ENCODE measurements at regions not wholly inside any gene's neighbourhood (a gene's known extent, or its start where the extent isn't known, plus 50 kb on each side); places are given as distances from the start of the nearest gene placed in this dataset.

DNA sequence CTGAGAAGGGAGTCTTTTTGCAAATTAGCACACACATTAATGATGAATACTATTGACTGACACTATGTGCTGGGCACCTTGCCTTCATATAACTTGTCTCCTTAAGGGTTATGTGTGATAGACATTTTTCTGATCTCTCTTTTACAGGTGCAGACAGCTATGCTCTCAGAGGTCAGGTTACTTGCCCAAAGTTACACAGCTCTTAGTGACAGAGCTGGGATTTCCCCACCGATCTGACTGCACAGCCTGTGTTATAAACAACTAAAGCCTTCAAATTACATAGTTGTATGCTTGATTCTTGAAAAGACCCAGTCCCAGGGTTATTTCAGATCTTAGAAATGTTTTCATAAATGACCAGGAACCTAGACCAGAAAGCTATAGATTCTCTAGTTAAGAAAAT lies 462.7 kb downstream of the EBF1 start:
- no peak for ATAC-seq
- H3K27ac ChIP-seq (ENCODE audit: extremely low read length, insufficient read depth, low read length), result no peak overlapping the region
- CTCF ChIA-PET (ENCODE audit: low intra/inter-chr PET ratio, low total read pairs), result no interaction called here
- POLR2A ChIA-PET, result no interaction called here
- in situ Hi-C loops (cut with HindIII; ENCODE audit: extremely low pct_ligation_motif_present, low pct_unique_long_range_greater_than_20kb), result no loop called here
- H3K9ac ChIP-seq (ENCODE audit: insufficient read depth, low read depth, low read length), result no peak overlapping the region
- DNase-seq (ENCODE audit: low spot score), result no peak
- no peaks in the 10 kb centered on the region for H3K79me2 ChIP-seq (ENCODE audit: insufficient read depth, low read length)
- no peak overlapping the region for H3K4me3 ChIP-seq (replicated peaks in 1 of 3; ENCODE audit: insufficient read depth in 1 of 3, low read depth in 2 of 3, low read length in 3 of 3)
- TF ChIP-seq ZNF296 (CRISPR knock-in tag; conservative IDR thresholded peaks at IDR 0.05) (no peak), ZNF777 (CRISPR knock-in tag; IDR thresholded peaks at IDR 0.05) (no peak), SIX4 (CRISPR knock-in tag; IDR thresholded peaks at IDR 0.05) (no peak), ZNF7 (CRISPR knock-in tag; IDR thresholded peaks at IDR 0.05) (no peak), U2AF2 (IDR thresholded peaks at IDR 0.05; ENCODE audit: low read depth, low read length) (no peak), SMAD3 (CRISPR knock-in tag; IDR thresholded peaks at IDR 0.05) (no peak), ZSCAN20 (CRISPR knock-in tag; IDR thresholded peaks at IDR 0.05; ENCODE audit: borderline replicate concordance) (no peak), ZNF773 (CRISPR knock-in tag; IDR thresholded peaks at IDR 0.05; ENCODE audit: borderline replicate concordance) (no peak), POLR2AphosphoS5 (IDR thresholded peaks at IDR 0.05; ENCODE audit: low read depth, low read length) (no peak), TP53 (CRISPR knock-in tag; conservative IDR thresholded peaks at IDR 0.05) (no peak), ISX (CRISPR knock-in tag; conservative IDR thresholded peaks at IDR 0.05) (no peak), SOX13 (IDR thresholded peaks at IDR 0.05) (no peak), SOX13 (CRISPR knock-in tag; conservative IDR thresholded peaks at IDR 0.05 in 1 of 2, IDR thresholded peaks at IDR 0.05 in 1 of 2) (no peak)
- TF ChIP-seq, protein P1, sequence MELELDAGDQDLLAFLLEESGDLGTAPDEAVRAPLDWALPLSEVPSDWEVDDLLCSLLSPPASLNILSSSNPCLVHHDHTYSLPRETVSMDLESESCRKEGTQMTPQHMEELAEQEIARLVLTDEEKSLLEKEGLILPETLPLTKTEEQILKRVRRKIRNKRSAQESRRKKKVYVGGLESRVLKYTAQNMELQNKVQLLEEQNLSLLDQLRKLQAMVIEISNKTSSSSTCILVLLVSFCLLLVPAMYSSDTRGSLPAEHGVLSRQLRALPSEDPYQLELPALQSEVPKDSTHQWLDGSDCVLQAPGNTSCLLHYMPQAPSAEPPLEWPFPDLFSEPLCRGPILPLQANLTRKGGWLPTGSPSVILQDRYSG (CRISPR knock-in tag; IDR thresholded peaks at IDR 0.05), result no peak
- TF ChIP-seq, protein P2, sequence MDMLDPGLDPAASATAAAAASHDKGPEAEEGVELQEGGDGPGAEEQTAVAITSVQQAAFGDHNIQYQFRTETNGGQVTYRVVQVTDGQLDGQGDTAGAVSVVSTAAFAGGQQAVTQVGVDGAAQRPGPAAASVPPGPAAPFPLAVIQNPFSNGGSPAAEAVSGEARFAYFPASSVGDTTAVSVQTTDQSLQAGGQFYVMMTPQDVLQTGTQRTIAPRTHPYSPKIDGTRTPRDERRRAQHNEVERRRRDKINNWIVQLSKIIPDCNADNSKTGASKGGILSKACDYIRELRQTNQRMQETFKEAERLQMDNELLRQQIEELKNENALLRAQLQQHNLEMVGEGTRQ (IDR thresholded peaks at IDR 0.05; ENCODE audit: low read depth, low read length), result no peak
- TF ChIP-seq, protein P2 (CRISPR knock-in tag; IDR thresholded peaks at IDR 0.05; ENCODE audit: borderline replicate concordance), result no peak
- TF ChIP-seq, protein P3, sequence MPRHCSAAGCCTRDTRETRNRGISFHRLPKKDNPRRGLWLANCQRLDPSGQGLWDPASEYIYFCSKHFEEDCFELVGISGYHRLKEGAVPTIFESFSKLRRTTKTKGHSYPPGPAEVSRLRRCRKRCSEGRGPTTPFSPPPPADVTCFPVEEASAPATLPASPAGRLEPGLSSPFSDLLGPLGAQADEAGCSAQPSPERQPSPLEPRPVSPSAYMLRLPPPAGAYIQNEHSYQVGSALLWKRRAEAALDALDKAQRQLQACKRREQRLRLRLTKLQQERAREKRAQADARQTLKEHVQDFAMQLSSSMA (CRISPR knock-in tag; IDR thresholded peaks at IDR 0.05), result no peak
- TF ChIP-seq, protein P4, sequence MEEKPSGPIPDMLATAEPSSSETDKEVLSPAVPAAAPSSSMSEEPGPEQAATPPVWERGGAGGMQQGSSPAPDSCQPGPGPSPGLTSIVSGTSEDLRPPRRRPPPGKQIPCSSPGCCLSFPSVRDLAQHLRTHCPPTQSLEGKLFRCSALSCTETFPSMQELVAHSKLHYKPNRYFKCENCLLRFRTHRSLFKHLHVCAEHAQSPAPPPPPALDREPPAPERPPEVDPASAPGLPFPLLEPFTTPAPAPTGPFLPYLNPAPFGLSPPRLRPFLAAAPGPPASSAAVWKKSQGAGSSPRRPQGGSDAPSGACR (CRISPR knock-in tag; IDR thresholded peaks at IDR 0.05), result no peak
- WGBS (ENCODE audit: low lambda C conversion rate), result 0% methylated on average over 1 of the region's 1 CpG
- H3K9me3 ChIP-seq (ENCODE audit: low read length), result no peaks in the 10 kb centered on the region; the same call in none of the 2 replicates
- no peaks in the 10 kb centered on the region for H4K20me1 ChIP-seq (ENCODE audit: insufficient read depth, low read length)
- no peak overlapping the region for H3K4me2 ChIP-seq (ENCODE audit: low read depth, low read length)
- no peaks in the 10 kb centered on the region for H3K4me1 ChIP-seq (ENCODE audit: insufficient read depth, low read length)
- H2AFZ ChIP-seq (ENCODE audit: low read length), result no peak overlapping the region
- no peaks in the 10 kb centered on the region for H3K36me3 ChIP-seq (replicated peaks in 1 of 2; ENCODE audit: control insufficient read depth in 1 of 2, insufficient read depth in 2 of 2, low read length in 2 of 2)
- intact Hi-C loops (cut with micrococcal nuclease; ENCODE audit: unreplicated experiment), result no loop called here
- BruUV-seq (replicated peaks), result no TSS peak
- no peaks in the 10 kb centered on the region for H3K27me3 ChIP-seq (ENCODE audit: control insufficient read depth in 1 of 2, insufficient read depth in 2 of 2, low read length in 2 of 2)
- no peak for FAIRE-seq
